ENCODE measurements at regions not wholly inside any gene's neighbourhood (a gene's known extent, or its start where the extent isn't known, plus 50 kb on each side); places are given as distances from the start of the nearest gene placed in this dataset.
A peak's percentile ranks its signal among the peaks of the same experiment; 100 is the strongest.

DNA sequence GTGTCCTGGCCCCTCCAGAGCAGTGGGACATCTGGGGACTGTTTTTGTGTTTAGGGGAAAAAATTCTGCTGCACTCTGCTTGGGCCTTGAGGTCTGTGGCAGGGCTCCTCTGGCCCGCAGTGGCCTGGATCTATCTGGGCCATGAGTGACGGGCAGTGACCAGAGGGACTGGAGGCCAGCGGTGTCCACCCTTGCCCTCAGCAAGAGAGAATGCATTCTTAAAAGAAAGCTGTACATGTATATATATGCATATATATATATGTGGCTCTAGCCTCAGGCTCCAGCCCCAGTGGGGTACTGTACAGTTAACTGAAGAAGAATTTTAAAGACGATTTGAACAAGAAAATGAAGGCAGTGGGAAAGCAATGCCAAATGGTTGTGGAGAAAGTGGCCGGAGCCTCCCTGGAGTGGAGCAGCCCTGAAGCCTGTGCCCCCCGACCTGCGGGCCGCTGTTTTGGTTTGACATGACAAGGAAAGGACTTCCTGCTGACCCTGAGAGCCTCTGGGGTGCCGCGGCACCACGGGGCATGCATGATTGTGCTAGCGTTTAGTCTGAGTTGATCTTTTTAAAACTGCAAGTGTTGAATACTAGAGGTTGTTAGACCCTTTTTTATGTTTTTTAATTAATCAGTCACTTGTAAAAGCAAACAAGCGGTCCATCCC, 52.2 kb downstream of the PLXNA1 start:
- Histone ChIP-seq H2AFZ (ENCODE audit: low read depth, low read length) (no peak overlapping the region), H3K27ac (ENCODE audit: low read depth, low read length) (no peak overlapping the region), H3K9ac (ENCODE audit: low read length) (no peak overlapping the region), H3K4me3 (ENCODE audit: insufficient read depth, low read depth, low read length) (no peak overlapping the region), H3K9me3 (ENCODE audit: insufficient read depth, low read depth, low read length) (no peaks in the 10 kb centered on the region), H3K27me3 (ENCODE audit: insufficient read depth, low read length) (no peaks in the 10 kb centered on the region), H3K36me3 (ENCODE audit: insufficient read depth, low read length) (peaks cover 6% of the 10 kb centered on the region), H3K4me2 (ENCODE audit: low read length) (peak overlapping the region; percentile 23), H3K4me1 (ENCODE audit: insufficient read depth, low read length) (peaks cover 9% of the 10 kb centered on the region), H4K20me1 (ENCODE audit: insufficient read depth, low read length) (peaks cover 6% of the 10 kb centered on the region), H3K79me2 (ENCODE audit: insufficient read depth, low read length) (no peaks in the 10 kb centered on the region)
- no peak for DNase-seq (ENCODE audit: low read depth)
- Mint-ChIP-seq H3K4me1 (ENCODE audit: low read depth, unreplicated experiment) (no peaks in the 10 kb centered on the region), H3K27me3 (ENCODE audit: low read depth, unreplicated experiment) (peaks cover 2% of the 10 kb centered on the region), H3K36me3 (ENCODE audit: low read depth, unreplicated experiment) (peaks cover 3% of the 10 kb centered on the region), H3K4me3 (ENCODE audit: unreplicated experiment) (no peak overlapping the region), H3K27ac (ENCODE audit: unreplicated experiment) (no peak overlapping the region), H3K9me3 (ENCODE audit: unreplicated experiment) (no peaks in the 10 kb centered on the region)
- FAIRE-seq = no peak
- TF ChIP-seq EZH2 (IDR thresholded peaks at IDR 0.05; ENCODE audit: insufficient read depth, low read length) = no peak
- TF ChIP-seq, protein P1, sequence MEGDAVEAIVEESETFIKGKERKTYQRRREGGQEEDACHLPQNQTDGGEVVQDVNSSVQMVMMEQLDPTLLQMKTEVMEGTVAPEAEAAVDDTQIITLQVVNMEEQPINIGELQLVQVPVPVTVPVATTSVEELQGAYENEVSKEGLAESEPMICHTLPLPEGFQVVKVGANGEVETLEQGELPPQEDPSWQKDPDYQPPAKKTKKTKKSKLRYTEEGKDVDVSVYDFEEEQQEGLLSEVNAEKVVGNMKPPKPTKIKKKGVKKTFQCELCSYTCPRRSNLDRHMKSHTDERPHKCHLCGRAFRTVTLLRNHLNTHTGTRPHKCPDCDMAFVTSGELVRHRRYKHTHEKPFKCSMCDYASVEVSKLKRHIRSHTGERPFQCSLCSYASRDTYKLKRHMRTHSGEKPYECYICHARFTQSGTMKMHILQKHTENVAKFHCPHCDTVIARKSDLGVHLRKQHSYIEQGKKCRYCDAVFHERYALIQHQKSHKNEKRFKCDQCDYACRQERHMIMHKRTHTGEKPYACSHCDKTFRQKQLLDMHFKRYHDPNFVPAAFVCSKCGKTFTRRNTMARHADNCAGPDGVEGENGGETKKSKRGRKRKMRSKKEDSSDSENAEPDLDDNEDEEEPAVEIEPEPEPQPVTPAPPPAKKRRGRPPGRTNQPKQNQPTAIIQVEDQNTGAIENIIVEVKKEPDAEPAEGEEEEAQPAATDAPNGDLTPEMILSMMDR (IDR thresholded peaks at IDR 0.05; ENCODE audit: insufficient read depth, low read depth, low read length) = no peak

DNA sequence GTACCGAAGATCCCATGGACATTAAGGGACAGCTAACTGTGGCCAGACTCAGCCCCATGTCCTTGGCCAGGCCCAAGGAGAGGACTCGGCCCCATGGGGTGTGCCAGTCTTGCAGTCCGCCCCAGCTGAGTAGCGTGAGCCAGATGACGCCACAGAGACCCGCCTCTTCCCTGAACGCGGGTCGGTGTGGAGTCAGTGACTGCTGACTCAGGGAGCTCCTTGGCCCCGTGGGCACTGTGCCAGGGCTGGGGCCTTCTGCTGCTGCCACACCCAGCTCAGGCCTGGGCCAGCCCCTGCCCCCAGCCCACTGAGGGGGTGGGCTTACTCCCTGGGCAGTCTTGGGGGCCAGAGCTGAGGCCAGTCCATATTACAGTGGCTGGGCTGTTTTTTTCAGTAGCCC, 52.8 kb downstream of the PLXNA1 start:
- Mint-ChIP-seq H3K4me3 (ENCODE audit: unreplicated experiment) (no peak overlapping the region), H3K4me1 (ENCODE audit: low read depth, unreplicated experiment) (no peaks in the 10 kb centered on the region), H3K27ac (ENCODE audit: unreplicated experiment) (no peak overlapping the region), H3K9me3 (ENCODE audit: unreplicated experiment) (peaks cover 1% of the 10 kb centered on the region), H3K27me3 (ENCODE audit: low read depth, unreplicated experiment) (peaks cover 5% of the 10 kb centered on the region), H3K36me3 (ENCODE audit: low read depth, unreplicated experiment) (peaks cover 2% of the 10 kb centered on the region)
- peaks cover 6% of the 10 kb centered on the region for H3K36me3 ChIP-seq (ENCODE audit: insufficient read depth, low read length)
- H2AFZ ChIP-seq (ENCODE audit: low read depth, low read length) = no peak overlapping the region
- no peak overlapping the region for H3K9ac ChIP-seq (ENCODE audit: low read length)
- no peaks in the 10 kb centered on the region for H3K9me3 ChIP-seq (ENCODE audit: insufficient read depth, low read depth, low read length)
- peaks cover 9% of the 10 kb centered on the region for H3K4me1 ChIP-seq (ENCODE audit: insufficient read depth, low read length)
- peak; percentile 82 for DNase-seq (ENCODE audit: low read depth)
- peaks cover 6% of the 10 kb centered on the region for H4K20me1 ChIP-seq (ENCODE audit: insufficient read depth, low read length)
- peak overlapping the region; percentile 38 for H3K4me2 ChIP-seq (ENCODE audit: low read length)
- FAIRE-seq = no peak
- no peak overlapping the region for H3K4me3 ChIP-seq (ENCODE audit: insufficient read depth, low read depth, low read length)
- no peak overlapping the region for H3K27ac ChIP-seq (ENCODE audit: low read depth, low read length)
- no peaks in the 10 kb centered on the region for H3K79me2 ChIP-seq (ENCODE audit: insufficient read depth, low read length)
- no peaks in the 10 kb centered on the region for H3K27me3 ChIP-seq (ENCODE audit: insufficient read depth, low read length)
- TF ChIP-seq, protein P1 (IDR thresholded peaks at IDR 0.05; ENCODE audit: insufficient read depth, low read depth, low read length) = no peak
- no peak for TF ChIP-seq EZH2 (IDR thresholded peaks at IDR 0.05; ENCODE audit: insufficient read depth, low read length)

Data from astrocyte (in vitro differentiated cells and primary cell).